CD14-positive monocyte (primary cell): ENCODE measurements at regions not wholly inside any gene's neighbourhood (a gene's known extent, or its start where the extent isn't known, plus 50 kb on each side); places are given as distances from the start of the nearest gene placed in this dataset.

Experiments
- DNase-seq, 3 donors: peaks; one replicate each; pipeline ENCODE4 v3.0.0-alpha.2; 2011 to 2022
- H2AFZ ChIP-seq: 2 replicates; pipeline ENCODE4 v1.6.0; 2012; ENCODE audit warnings: mild to moderate bottlenecking, low read depth, low read length, inconsistent platforms; ENCODE audit not compliant: insufficient read depth, poor library complexity, severe bottlenecking
- H3K27ac ChIP-seq, 2 donors: 1 replicate in 1 of 2; 2 replicates in 1 of 2; pipeline ENCODE4 v1.5.1; 2012 to 2013; ENCODE audit warnings: low read length in 2 of 2, control low read depth in 1 of 2, inconsistent platforms in 1 of 2, low read depth in 1 of 2, mild to moderate bottlenecking in 1 of 2
- H3K27me3 ChIP-seq, 2 donors: one replicate each; pipeline versions ENCODE4 v1.6.0 to v1.6.1; 2011 to 2013; ENCODE audit warnings: low read length in 2 of 2; ENCODE audit not compliant: control insufficient read depth in 2 of 2, insufficient read depth in 2 of 2
- H3K36me3 ChIP-seq, 2 donors: replicated peaks in 1 of 2; 1 replicate in 1 of 2; 2 replicates in 1 of 2; pipeline versions ENCODE4 v1.5.1 to v1.6.1; 2012 to 2013; ENCODE audit warnings: low read length in 2 of 2, control low read depth in 1 of 2, inconsistent platforms in 1 of 2, mild to moderate bottlenecking in 1 of 2; ENCODE audit not compliant: insufficient read depth in 2 of 2, control insufficient read depth in 1 of 2
- H3K4me1 ChIP-seq, 2 donors: 1 replicate in 1 of 2; 2 replicates in 1 of 2; pipeline versions ENCODE4 v1.5.1 to v1.6.1; 2012 to 2013; ENCODE audit warnings: low read length in 2 of 2, control low read depth in 1 of 2, inconsistent platforms in 1 of 2, mild to moderate bottlenecking in 1 of 2, moderate library complexity in 1 of 2; ENCODE audit not compliant: insufficient read depth in 2 of 2, control insufficient read depth in 1 of 2
- H3K4me2 ChIP-seq: replicated peaks from 2 replicates; pipeline ENCODE3; 2012; ENCODE audit warnings: low read length, moderate library complexity, mild to moderate bottlenecking; ENCODE audit not compliant: poor library complexity, severe bottlenecking; ENCODE audit errors: extremely low read depth
- H3K4me3 ChIP-seq, 3 experiments: fragments of 200-600 bp in 1 of 3; sonication (generic) in 1 of 3; replicated peaks in 1 of 3; 1 replicate in 2 of 3; 2 replicates in 1 of 3; pipeline ENCODE4 v1.5.1; 2011 to 2013; ENCODE audit warnings: low read length in 3 of 3, mild to moderate bottlenecking in 3 of 3, control low read depth in 2 of 3, low read depth in 2 of 3, inconsistent platforms in 1 of 3, moderate library complexity in 1 of 3
- H3K79me2 ChIP-seq: 2 replicates; pipeline ENCODE4 v1.6.0; 2012; ENCODE audit warnings: mild to moderate bottlenecking, control low read depth, inconsistent platforms, low read length, moderate library complexity; ENCODE audit not compliant: insufficient read depth
- H3K9ac ChIP-seq: 2 replicates; pipeline ENCODE4 v1.6.0; 2017; ENCODE audit warnings: low read length, mild to moderate bottlenecking; ENCODE audit not compliant: insufficient read depth, poor library complexity, severe bottlenecking
- H3K9me3 ChIP-seq, 2 donors: replicated peaks in 1 of 2; 1 replicate in 1 of 2; 2 replicates in 1 of 2; pipeline versions ENCODE4 v1.5.1 to v1.6.1; 2012 to 2013; ENCODE audit warnings: low read length in 2 of 2, control low read depth in 1 of 2; ENCODE audit not compliant: control insufficient read depth in 1 of 2, insufficient read depth in 1 of 2
- H4K20me1 ChIP-seq: 2 replicates; pipeline ENCODE4 v1.6.0; 2012; ENCODE audit warnings: mild to moderate bottlenecking, low read length, control low read depth, moderate library complexity; ENCODE audit not compliant: insufficient read depth
- H3K27ac Mint-ChIP-seq, 7 donors: one replicate each; pipeline ENCODE4 v1.8.0; 2020; ENCODE audit warnings: mild to moderate bottlenecking in 7 of 7, mixed read lengths in 7 of 7, moderate library complexity in 6 of 7, inconsistent platforms in 2 of 7
- H3K27me3 Mint-ChIP-seq, 3 donors: one replicate each; pipeline ENCODE4 v1.8.0; 2021 to 2022; ENCODE audit warnings: low read depth in 3 of 3, mild to moderate bottlenecking in 3 of 3, mixed read lengths in 3 of 3, moderate library complexity in 3 of 3, inconsistent platforms in 1 of 3
- H3K36me3 Mint-ChIP-seq, 2 donors: one replicate each; pipeline ENCODE4 v1.8.0; 2020; ENCODE audit warnings: mixed read lengths in 2 of 2, inconsistent platforms in 1 of 2, mild to moderate bottlenecking in 1 of 2
- H3K4me1 Mint-ChIP-seq: one replicate; pipeline ENCODE4 v1.8.0; 2020; ENCODE audit warnings: mild to moderate bottlenecking, mixed read lengths
- H3K4me3 Mint-ChIP-seq, 2 donors: one replicate each; pipeline ENCODE4 v1.8.0; 2020; ENCODE audit warnings: mild to moderate bottlenecking in 2 of 2, mixed read lengths in 2 of 2, moderate library complexity in 1 of 2
- H3K9me3 Mint-ChIP-seq, 7 donors: one replicate each; pipeline ENCODE4 v1.8.0; 2020 to 2022; ENCODE audit warnings: mixed read lengths in 7 of 7, mild to moderate bottlenecking in 6 of 7, moderate library complexity in 6 of 7, inconsistent platforms in 2 of 7
- WGBS: methylation state at CpG from one replicate; pipeline ENCODE4 v1.1.5; 2013; ENCODE audit warnings: missing lambda C conversion rate; ENCODE audit not compliant: insufficient coverage; 5-methylcytosine and 5-hydroxymethylcytosine counted together
- intact Hi-C, 2 donors: fragments of 100-400 bp; cut with micrococcal nuclease; formaldehyde crosslinking; loops; one replicate each; pipeline versions ENCODE4 v1.15.0 to v1.15.1; 2023
- TF ChIP-seq, protein P1 (sequence below): fragments of 200-600 bp; IDR thresholded peaks from one replicate; pipeline ENCODE4 v1.8.0; 2022; ENCODE audit warnings: antibody characterized with exemption, mild to moderate bottlenecking

DNA sequence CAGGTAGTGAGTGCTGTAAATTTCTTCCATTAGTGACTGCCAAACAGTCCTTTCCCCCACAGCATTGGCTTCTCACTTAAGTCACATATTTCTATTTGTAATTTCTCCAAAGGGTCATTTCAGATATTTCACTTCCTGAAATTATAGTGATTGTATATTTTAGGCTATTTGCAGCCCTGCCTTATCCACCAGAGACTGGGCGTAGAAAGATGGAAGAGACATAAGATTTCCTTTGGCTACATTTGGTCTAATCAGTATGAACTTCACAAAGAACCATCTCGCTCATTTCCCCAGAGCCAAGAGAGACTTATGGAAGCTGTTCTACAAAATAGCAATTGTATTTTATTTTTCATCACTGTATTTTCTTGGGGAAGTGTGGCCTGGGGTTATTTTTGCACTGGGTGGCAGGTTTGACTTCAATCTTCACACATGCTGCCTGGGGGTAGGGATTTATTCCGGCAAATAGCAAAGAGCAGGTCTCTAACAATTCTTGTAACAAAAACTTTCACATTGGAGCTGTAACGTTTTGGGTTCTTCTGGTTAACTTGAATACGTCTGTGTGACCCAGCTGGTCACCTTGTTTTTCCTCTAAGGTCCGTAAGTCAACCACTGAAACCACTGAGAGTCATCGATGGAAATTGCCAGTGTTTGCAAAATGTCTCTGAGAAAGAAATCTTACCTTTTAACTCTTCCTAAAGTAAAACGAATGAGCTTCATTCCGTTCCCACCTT is 170.6 kb upstream of the SERPINE2 start:
- Mint-ChIP-seq H3K27me3 (peaks cover 4% of the 10 kb centered on the region in 3 donors), H3K27ac (no peak overlapping the region), H3K36me3 (no peaks in the 10 kb centered on the region), H3K4me3 (no peak overlapping the region), H3K9me3 (peaks cover 0 to 2% (median 0%) of the 10 kb centered on the region in 7 donors), H3K4me1 (no peaks in the 10 kb centered on the region)
- H3K4me1 ChIP-seq = no peaks in the 10 kb centered on the region
- H3K27ac ChIP-seq = no peak overlapping the region
- no peak overlapping the region for H3K4me3 ChIP-seq
- no peaks in the 10 kb centered on the region for H3K9me3 ChIP-seq
- no peaks in the 10 kb centered on the region for H3K27me3 ChIP-seq
- no peak overlapping the region for H2AFZ ChIP-seq
- 95% methylated on average over 6 of the region's 9 CpGs for WGBS
- H3K79me2 ChIP-seq = no peaks in the 10 kb centered on the region
- no peak for DNase-seq
- intact Hi-C loops = no loop called here
- H4K20me1 ChIP-seq = no peaks in the 10 kb centered on the region
- no peak overlapping the region for H3K4me2 ChIP-seq
- TF ChIP-seq, protein P1, sequence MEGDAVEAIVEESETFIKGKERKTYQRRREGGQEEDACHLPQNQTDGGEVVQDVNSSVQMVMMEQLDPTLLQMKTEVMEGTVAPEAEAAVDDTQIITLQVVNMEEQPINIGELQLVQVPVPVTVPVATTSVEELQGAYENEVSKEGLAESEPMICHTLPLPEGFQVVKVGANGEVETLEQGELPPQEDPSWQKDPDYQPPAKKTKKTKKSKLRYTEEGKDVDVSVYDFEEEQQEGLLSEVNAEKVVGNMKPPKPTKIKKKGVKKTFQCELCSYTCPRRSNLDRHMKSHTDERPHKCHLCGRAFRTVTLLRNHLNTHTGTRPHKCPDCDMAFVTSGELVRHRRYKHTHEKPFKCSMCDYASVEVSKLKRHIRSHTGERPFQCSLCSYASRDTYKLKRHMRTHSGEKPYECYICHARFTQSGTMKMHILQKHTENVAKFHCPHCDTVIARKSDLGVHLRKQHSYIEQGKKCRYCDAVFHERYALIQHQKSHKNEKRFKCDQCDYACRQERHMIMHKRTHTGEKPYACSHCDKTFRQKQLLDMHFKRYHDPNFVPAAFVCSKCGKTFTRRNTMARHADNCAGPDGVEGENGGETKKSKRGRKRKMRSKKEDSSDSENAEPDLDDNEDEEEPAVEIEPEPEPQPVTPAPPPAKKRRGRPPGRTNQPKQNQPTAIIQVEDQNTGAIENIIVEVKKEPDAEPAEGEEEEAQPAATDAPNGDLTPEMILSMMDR = no peak
- H3K9ac ChIP-seq = no peak overlapping the region
- H3K36me3 ChIP-seq = no peaks in the 10 kb centered on the region

DNA sequence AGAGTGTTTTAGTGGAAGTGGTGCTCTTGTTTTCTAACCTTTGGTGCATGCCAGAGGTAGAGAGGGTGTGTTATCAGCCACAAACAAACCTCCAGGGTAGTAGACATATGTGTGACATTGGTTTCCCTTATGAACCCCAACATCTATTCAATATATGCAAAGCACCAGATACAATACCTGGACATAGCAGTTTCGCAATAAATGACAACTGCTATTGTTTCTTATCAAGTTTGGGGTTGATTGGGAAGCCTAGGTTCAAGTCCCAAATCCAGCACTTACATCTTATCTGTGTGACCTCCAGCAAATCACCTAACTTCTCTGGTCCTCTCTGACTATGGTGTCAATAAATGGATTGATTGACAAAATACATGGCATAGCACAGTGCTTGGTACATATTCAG is 169.4 kb upstream of the SERPINE2 start:
- no peak overlapping the region for H3K9ac ChIP-seq
- no peak overlapping the region for H3K27ac ChIP-seq
- Mint-ChIP-seq H3K4me3 (no peak overlapping the region), H3K27ac (no peak overlapping the region), H3K36me3 (no peaks in the 10 kb centered on the region), H3K4me1 (no peaks in the 10 kb centered on the region), H3K27me3 (peaks cover 2 to 4% (median 4%) of the 10 kb centered on the region in 3 donors), H3K9me3 (peaks cover 0 to 2% (median 0%) of the 10 kb centered on the region in 7 donors)
- H3K27me3 ChIP-seq = no peaks in the 10 kb centered on the region
- TF ChIP-seq, protein P1 = no peak
- H3K4me1 ChIP-seq = no peaks in the 10 kb centered on the region
- H3K4me3 ChIP-seq = no peak overlapping the region
- H3K36me3 ChIP-seq = no peaks in the 10 kb centered on the region
- H3K79me2 ChIP-seq = no peaks in the 10 kb centered on the region
- H4K20me1 ChIP-seq = no peaks in the 10 kb centered on the region
- H3K4me2 ChIP-seq = no peak overlapping the region
- no peak overlapping the region for H2AFZ ChIP-seq
- DNase-seq = no peak
- intact Hi-C loops = no loop called here
- no peaks in the 10 kb centered on the region for H3K9me3 ChIP-seq
- WGBS = no CpG with 5 or more reads among the region's 1 CpG
